NCI-H82 treated with DMSO at 0.1 percent for 48 hours (cell line): ENCODE measurements at regions not wholly inside any gene's neighbourhood (a gene's known extent, or its start where the extent isn't known, plus 50 kb on each side); places are given as distances from the start of the nearest gene placed in this dataset.

Experiments
- DNase-seq: peaks from one replicate; lab custom pipeline; 2025; ENCODE audit not compliant: unreplicated experiment; lab: John Stamatoyannopoulos, UW

DNA sequence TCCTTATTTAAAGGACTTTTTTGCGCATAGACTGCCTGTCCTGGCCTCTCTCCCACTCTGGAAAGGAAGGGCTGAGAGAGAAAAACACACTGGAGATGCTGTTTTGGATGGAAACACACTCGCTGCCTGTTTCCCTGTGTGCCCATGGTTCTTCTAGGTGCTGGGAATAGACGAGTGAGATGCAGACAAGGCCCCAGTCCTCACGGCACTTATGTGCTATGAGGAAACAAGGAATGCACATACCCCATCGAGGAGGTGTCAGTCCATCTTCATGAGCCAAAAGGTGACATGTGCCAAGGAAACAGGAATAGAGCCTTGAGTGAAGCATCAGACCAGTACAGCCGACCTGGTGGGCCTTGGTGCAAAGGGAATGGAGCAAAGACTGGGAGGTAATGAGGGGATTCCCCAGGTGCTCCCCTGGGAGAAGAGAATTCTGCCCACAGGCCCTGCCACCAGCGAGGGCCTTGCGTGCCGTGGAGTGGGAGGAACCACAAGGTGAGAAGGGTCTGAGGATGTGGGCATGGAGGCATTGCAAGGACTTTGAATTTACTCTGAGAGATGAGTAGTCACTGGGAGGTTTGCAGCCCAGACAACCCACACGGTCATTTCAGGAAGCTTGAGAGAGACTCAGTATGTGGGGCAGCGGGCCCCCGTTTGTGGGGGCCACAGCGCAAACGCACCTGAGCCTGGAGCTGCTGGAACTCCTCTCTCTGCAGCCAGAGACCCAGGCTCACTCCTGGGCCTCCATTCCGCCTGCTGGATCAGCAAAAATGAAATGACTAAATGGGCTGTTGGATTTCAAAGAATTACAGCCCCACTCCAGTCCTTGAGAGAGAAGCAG is 197.5 kb upstream of the COPS8 start:
- no peak for DNase-seq

- no peak for DNase-seq
Measured at GRCh38 chr2:236888794-236889780, 196.6 kb upstream of the COPS8 start.

- no peak for DNase-seq
Measured at GRCh38 chr2:236889791-236890704, 195.6 kb upstream of the COPS8 start.

GRCh38 chr2:236892721-236893120 is 193.0 kb upstream of the COPS8 start:
- DNase-seq: no peak

- peak; percentile 74 for DNase-seq
Measured at GRCh38 chr2:236894791-236895190, 190.9 kb upstream of the COPS8 start.

DNA sequence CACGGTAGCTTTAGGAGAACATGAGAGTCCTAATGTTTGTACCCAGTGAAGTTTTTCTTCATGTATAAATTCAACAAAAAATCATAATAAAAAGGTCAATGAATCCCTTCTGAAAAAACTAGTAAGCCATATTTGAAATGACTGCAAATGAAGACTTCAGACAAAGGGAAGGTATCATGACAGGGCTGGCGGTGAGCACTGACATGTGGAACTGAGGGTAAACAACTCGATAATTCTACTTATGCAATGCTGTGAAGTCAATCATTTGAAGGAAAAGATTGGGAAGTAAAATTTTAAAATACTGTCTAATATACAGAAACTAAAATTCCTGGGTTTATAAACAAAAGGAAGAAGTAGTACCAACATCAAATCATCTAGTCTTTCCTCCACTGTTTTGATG is 190.2 kb upstream of the COPS8 start:
- DNase-seq: no peak

DNA sequence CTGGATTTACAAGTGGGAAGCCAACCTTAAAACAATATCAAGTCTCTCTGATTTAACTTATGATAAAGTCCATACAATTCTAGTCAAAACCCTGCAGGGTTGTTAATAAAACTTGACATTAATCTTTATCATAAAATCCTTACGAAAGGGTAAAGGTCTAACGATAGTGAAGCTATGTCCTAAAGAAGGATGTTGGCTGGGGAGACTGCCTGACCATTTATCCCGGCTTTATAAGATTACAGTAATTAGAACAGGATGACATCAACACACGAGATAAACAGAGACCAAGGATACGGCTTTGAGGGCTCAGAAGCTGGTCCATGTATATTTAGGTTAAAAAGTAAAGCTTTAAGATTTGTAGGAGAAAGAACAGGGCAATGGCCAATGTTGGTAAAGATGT is 189.0 kb upstream of the COPS8 start:
- DNase-seq: peak; percentile 67

DNA sequence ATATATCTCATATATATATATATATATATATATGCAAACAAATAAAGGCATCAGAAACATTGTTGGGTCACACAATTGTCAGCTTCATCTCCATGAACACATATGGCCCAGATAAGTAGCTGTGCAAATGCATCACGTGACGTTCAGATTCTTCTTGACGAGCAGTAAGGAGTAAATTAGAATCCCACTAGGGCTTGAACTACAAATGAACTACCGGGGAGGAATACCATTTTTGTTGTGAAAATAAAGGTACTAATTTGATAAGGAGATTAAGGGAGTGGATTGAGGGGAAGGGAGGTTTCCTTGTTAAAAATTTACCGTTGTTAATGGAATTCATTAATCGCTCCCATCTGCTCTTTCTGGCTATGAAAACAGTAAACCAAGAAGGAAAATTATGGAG is 186.5 kb upstream of the COPS8 start:
- DNase-seq: peak; percentile 77

- no peak for DNase-seq
Measured at GRCh38 chr2:236899950-236900640, 185.6 kb upstream of the COPS8 start.

DNA sequence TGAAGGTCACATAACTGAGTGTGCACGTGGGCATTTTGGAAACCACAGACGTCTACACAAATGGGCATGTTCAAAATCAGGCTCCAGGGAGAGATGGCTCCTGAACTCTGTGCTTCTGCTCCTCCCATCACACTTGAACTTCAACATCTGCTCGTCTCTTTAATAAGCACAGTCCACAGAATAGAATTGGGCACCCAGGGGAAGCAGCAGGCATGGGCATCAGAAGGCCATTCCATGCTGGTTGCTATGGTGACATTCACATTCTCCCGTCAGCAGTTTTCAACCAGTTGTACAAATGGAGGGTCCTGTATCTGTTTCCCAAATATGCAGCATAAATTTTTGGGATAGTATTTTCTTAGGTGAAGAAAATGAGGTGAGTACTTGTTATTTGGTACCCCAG is 183.7 kb upstream of the COPS8 start:
- DNase-seq: no peak

DNA sequence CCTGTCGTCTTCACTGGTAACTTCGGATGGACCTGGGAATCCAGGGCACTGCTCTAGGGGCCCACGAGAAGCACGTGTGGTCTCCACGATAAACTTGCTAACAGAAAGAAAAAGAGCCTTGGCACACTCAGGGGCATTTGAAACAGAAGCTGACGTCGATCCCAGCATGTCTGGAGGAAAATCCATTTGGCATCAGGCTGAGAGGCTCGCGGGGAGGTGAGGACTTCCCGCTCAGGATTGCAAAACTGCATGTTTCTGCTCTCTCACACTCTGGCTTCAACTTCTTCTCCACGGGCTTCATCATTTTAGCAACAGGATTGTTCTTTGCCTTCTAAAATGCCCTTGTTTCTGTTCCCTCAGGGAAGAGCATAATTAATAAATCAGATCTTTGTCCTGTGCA is 181.7 kb upstream of the COPS8 start:
- no peak for DNase-seq

- DNase-seq: no peak
Measured at GRCh38 chr2:236904389-236905263, 181.1 kb upstream of the COPS8 start.

DNA sequence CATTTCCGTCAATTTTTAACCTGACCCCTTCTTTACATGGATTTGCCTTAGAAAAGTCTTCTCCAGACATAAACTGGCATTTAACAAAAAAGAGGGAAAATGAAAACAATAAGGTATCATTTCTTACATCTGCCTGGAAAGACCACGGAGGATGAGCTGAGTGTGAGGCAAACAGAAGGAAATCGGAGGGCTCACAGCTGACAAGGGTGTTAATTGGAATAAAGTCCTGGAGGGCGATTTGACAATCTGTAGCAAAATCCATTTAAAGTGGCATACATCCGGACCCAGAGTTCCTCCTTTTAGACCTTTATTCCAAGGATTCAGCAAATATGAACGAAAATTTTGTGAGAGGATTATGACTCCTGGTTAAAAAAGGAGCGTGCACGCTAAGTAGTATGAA is 179.7 kb upstream of the COPS8 start:
- DNase-seq: no peak

- DNase-seq: no peak
Measured at GRCh38 chr2:236908439-236909192, 177.1 kb upstream of the COPS8 start.

GRCh38 chr2:236909193-236909504 is 176.5 kb upstream of the COPS8 start:
- no peak for DNase-seq

DNA sequence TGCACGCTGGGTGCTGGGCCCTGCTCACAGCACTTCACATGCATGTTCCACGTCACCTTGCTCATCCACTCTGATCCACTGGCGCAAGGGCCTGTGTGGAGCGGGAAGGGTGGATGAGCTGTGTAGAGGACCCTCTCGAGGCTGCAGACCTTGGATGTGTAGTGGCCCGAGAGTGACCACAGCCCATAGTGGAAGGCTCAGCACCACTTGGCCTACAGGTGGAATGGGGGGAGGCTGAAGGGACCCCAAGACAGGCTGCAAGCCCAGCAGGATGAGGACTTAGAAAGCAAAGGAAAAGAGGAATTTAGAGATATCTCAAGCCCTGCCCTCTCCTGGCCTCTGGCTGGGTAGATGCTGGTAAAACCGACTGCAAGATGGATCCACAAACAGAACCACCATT is 175.9 kb upstream of the COPS8 start:
- no peak for DNase-seq

DNA sequence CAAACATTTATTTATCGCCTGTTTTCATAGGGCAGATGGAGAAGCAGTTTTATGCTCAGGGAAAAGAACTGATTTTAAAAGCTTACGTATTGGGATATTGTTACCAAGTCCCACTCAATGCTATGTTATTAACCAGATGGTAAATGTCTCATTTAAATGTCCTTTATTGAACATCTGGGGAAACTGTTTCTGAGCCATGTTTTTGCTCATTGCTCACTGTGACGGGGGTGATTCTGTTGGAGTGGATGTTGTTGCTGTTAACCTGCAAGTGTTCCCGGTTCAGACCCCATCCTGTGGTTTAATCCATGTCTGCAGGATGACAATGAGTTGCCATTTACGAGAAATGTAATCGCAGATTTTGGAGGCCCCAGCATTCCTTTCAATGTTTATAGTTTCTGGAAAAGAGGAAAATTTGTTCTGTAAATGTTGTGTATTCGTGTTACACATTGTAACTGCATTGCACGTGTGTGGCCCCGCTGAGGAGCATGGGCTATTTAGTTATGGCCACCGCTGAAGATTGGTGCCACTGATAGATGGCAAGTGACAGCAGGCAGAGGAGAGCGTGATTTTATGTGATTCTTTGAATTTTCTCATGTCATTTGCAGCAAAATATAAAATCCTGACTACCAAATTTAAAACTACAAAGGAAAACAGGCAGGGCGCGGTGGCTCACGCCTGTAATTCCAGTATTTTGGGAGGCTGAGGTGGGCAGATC is 174.8 kb upstream of the COPS8 start:
- no peak for DNase-seq
